HK-2 (cell line): ENCODE measurements at regions not wholly inside any gene's neighbourhood (a gene's known extent, or its start where the extent isn't known, plus 50 kb on each side); places are given as distances from the start of the nearest gene placed in this dataset.

Source experiments
- DNase-seq: peaks from one replicate; pipeline ENCODE4 v3.0.0-alpha.2; 2018; ENCODE audit not compliant: unreplicated experiment

DNA sequence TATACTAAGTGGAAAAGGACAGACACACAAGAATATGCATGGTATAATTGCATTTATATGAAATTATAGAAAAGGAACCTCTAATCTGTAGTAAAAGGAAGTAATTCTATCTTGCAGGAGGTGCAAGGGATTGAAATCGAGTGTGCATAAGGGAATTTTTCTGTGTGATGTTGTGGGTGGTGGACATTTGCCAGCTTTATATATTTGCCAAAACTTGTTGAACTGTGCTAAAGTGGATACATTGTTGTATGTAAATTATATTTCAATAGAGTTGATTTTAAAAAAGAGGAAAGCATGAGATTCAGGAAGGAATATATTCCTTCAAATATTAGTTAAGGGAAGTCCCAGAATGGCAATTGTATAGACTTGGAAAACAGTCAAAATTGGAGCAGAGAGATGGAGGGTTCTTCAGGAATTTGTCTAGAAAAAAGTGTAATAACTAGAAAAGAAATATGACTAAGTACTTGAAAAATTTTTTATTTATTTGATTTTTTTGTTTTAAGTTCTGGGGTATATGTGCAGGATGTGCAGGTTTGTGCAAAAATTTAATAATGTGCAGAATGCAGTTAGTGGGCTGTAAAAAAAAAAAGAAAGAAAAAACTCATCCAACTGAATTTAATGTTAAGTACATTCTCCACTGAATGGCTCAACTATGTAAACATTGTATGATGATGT lies 96.1 kb downstream of the ARL4A start:
- no peak for DNase-seq

DNA sequence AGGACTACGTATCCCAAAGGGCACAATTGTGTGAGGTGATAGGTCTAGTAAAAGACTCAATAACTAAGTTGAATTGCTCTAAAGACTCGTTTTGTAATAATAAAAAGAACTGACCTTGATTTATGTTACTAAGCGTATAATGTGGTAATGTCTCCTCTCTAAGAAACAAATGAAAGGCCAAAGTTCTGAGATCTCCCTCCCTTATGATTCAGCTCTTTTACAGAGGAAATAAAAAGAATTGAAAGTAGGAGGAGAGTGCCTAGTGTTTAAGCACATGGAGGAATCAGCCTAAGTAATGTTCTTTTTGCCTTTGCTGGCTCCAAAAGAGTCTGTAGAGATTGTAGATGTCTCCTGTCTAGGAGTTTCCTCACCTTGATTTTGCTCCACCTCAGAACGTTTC lies 98.0 kb downstream of the ARL4A start:
- DNase-seq, result no peak

DNA sequence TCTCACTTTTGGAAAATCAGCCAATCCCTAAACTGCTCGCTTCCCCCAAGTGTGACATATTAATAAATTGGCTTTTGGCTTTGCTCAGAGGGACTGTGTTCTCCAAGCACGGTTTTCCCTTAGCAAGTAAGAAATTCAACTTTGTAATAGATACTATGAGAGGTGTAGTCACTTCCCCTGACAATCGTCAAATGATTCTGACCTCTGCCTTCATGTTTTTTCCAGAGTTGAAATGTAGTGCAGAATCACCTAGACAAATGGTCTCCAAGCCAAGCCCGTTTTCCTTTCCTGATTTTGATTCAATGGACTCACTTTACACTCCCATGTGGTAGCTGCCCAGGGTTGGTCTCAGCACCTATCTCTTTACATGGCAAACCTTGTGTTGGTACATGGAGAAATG lies 99.1 kb downstream of the ARL4A start:
- DNase-seq, result no peak

DNA sequence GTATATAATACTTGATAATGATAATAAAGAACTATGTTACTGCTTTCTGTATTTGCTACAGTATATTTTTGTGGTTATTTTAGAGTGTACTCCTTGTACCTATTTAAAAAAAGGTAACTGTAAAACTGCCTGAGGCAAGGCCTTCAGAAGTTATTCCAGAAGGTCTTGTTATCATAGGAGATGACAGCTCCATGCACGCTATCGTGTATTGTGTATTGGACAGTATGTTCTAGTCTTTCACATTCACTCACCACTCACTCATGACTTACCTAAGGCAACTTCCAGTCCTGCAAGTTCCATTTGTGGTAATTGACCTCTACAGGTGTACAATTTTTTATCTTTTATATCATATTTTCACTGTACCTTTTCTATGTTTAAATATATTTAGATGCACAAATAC lies 100.7 kb downstream of the ARL4A start:
- no peak for DNase-seq

DNA sequence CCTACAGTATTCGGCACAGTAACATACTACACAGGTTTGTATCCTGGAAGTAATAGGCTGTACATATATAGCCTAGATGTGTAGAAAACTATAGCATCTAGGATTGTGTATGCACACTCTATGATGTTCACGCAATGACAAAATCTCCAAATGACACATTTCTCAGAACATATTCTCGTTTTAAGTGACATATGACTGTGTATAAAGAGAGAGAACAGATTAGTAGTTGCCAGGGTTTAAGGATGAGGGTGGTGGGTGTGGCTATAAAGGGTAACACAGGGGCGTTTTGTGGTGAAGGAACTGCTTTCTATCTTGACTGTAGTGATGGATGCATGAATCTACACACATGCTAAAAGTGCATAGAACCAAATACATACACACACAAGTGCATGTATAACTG lies 101.2 kb downstream of the ARL4A start:
- no peak for DNase-seq

DNA sequence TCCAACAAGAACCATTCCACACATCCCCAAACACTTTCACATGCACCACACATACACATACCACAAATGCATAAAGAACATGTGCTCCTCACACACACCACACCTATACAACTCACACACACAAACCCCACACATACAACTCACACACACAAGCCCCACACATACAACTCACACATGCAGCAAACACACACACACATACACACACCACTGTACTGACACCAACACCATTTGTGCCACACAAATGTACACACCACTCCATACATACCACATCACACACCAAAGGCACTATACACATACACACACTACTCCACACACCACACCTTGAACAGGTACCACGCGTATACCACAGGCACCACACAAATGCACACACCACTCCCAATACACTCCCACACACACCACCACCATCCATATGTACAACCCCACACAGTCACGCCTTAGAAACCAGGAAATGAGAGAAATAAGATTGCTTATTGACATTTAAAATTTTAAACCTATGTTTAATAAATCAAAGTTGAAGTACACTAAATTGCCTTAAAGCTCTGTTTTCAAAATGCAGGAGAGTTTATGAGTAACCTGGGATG lies 107.4 kb downstream of the ARL4A start:
- DNase-seq, result no peak

DNA sequence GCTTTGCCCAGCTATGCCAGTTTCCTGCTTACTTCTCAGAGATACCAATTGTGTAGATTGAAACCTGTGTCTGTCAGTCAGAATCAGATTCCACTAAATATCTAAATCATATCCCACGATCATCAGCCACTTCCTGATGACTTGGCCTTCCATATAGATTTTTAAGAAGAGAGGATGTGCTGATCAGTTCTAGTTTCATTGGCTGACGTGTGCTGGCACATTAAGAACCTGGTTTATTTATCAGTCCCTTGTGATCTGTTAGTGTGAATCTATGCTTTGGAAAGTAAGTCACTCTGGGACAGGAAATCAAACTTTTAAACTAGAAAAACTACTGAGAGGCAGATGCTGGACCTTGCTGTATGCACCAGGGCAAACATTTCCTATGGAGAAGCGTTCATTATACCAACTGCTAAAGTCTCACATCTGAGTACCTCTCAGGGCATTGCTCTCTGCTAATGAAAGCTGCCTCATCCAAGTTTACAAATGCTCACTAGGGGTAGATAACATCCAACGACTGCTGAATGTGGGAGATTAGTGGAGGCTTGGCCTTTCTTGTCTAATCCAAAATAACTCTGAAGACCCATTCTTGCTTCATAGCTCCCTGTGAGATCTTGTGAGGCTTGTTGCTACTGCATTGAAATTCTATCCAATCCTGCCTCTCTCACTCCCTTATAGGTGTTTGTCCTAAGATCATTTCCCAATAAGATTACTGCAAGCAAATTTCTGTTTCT lies 109.1 kb downstream of the ARL4A start:
- no peak for DNase-seq

DNA sequence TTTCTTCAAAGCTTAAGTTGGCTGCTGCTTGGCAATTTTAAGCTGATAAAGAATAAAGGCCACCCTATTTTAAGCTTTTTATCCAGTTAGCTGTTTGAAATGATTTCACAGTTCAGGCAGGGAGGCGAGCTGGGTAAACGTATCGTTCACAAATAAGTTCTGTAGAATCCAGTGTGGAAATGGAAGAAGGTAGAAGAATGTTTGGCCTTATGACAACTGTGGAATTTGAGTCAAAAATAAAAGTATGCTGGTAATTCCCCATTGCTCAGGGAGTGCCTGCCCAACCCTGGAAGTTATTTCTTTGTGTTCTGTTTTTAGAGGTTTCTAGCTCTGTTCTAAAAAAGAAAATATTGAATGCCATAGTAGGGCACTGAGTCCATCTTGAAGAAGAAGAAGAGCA lies 113.1 kb downstream of the ARL4A start:
- no peak for DNase-seq

DNA sequence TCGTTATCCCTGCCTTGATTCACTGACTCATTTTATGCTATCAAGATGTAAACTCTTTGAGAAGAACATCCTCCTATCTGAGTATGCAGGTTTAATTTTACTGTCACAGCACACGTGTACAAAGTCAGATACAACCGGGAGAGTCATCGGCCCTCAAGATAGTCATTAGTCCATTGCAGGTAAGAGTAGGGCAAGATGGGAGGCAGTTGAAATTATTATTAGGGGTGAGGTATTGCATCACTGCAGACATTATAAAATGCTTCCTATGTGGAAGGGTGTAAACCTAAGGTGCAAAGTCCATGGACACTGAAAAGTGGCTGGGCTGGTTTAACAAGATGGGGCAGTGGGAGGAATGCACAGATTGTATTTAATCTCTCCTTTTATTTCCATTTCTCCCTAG lies 113.7 kb downstream of the ARL4A start:
- no peak for DNase-seq

DNA sequence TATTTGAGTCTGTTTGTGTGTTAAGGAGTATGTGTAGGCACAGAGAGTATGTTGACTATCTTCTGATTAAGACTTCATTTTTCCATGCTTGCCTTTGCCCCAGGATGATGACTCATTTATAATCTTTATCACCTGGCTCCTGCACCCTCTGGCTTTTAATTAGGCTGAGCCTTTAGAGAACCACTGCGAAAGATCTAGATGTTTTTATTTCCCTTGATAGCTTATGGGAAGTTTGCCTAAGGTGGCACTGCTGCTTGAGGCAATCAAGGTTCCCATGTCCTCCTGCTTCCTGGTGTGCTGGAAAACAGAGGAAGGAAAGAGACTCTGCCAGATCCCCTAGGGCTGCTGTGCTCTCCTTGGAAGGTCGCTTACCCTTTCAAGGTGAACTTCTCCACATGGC lies 114.6 kb downstream of the ARL4A start:
- DNase-seq, result no peak

DNA sequence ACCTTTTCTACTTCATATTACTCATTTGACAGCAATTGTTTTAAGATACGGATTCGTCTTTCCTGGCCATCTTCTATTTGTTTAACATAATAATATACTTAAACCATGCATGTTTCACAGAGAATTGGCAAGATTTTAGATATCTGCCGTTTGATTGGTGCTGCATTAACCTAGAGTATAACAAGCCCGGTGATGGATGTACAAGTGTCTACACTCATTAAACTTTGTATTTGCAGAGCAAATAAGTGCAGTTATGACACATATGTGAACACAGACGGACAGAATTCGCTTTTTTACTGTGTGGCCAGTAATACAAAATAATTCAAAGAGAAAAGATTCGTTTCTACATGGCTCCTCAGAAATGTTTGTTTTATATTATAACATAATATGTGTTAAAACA lies 116.1 kb downstream of the ARL4A start:
- DNase-seq, result no peak

DNA sequence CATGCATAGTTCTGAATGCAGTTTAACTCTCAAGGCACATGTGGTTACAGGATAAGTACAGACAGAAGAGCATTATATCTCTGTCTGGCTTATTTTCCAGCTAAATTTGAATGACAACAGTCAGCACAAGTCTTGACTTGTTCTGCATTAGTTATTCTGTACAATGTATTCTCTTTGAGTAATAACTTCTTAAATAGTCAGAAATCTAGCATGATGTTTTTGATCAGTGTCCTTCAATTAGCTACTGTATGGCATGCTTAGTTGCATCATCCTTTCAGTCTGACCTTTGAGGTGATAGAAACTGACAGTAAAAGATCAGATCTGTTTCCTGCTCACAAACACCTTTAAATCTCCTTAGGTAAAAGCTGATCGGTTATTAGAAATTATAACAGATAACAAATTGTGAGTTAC lies 118.1 kb downstream of the ARL4A start:
- no peak for DNase-seq

DNA sequence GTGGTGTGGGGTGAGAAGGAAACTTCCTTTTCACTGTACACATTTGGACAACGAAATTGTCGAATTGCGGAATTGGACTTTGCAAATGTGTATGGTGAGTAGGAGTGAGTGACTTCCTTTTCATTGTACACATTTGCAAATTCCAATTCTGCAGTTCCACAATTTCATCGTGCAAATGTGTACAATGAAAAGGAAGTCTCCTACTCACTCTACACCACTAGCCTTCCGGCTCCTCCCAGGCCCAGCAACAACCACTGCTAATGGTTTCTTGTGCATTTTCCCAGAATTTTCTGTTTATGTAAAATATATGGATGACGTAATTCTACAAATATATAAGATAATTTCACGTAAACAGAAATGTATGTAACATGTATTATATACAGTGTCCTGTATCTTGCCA lies 118.5 kb downstream of the ARL4A start:
- no peak for DNase-seq

DNA sequence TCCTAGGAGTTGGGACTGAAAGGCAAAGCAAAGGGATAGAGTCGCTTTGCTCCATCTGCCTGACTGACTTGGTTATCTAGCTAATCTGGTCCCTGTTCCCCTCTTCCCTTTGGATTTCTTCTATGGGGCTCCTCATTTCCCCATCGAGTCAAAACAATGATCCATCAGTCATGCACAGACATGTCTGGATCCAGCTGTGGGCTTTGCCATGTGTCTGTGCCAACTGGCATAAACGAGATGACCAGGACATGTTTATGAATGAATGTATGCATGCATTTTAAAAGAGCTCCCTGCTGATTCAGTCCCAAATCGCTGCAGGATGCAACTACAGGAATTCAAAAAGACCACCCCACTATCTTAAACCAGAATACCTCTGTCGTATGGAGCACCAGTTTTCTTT lies 122.0 kb downstream of the ARL4A start:
- DNase-seq, result no peak

DNA sequence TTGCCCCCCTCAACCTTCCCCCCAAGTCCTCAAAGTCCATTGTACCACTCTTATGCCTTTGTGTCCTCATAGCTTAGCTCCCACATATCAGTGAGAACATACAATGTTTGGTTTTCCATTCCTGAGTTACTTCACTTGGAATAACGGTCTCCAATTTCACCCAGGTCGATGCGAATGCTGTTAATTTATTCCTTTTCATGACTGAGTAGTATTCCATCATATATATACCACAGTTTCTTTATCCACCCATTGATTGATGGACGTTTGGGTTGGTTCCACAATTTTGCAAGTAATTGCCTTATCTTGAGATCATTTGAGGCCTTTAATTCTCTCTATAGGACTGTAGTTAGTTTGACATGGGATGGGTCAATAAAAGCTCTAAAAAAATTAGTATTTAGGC lies 124.7 kb downstream of the ARL4A start:
- DNase-seq, result no peak

DNA sequence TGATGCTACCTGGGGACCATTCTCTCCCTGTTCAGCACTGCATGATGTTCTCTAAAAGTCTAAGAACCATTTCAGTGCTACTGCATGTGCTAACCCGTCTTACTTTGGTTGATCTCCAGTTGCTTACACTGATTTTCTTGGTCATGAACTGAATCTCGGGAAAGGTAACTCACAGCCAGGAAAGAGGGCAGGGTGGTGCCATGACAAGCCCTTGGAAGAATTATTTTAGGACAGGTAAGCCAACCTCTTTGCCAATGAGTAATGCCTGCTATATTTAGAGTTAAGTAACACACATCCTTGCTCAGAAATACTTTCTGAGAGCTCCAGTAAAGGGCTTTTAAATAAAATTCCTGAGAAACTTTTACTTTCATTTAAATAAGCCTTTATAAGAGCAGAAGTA lies 126.7 kb downstream of the ARL4A start:
- no peak for DNase-seq

DNA sequence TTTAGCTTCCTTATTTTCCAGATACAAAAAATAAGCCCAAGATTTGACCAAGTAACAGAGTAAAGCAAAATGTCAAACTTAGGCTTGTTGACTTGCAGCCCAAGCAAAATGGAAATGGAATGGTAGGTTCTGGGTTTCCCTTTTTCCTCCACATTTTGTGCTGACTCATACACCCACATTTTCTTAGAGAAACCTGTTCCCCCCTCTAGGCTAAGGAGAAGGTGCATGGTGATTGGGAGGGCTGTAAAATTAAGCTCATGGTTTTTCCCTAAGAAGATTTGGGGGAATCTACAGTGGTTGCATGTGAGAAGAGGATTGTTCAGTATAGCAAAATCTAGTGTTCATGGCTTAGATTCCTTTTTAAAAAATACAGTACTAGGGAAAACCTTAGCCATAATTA lies 127.4 kb downstream of the ARL4A start:
- no peak for DNase-seq

DNA sequence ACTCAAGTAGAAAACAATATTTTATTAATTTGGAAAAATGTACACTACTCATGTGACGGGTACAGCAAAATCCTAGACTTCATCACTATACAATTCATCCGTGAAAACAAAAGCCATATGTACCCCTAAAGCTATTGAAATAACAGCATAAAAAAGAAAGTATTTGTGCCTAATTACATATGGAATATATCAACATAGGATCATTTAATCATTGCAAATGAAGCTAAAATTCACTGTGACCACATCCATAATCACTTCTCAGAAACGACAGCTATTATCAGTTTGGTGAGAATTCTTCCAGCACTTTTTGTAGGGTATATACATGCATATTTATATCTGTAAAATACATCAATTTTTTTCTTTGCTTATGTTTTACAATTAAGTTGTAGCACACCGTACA lies 128.0 kb downstream of the ARL4A start:
- no peak for DNase-seq

DNA sequence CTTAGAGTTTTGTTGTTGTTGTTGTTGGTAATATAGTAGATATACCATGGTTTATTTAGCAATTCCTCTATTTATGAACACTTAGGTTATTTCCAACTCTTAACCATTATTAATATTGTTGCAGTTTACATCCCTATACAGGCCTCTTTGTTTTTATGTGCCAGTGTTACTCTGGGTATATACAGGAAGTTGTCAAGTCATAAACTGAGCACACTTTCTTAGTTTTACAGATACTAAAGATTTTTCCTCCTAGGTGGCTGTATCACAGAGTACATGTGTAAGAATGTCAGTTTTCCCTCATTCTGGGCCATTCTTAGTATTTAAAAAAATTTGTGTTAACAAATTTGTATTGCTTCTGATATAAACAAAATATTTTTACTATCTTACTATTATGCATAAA lies 128.4 kb downstream of the ARL4A start:
- no peak for DNase-seq

DNA sequence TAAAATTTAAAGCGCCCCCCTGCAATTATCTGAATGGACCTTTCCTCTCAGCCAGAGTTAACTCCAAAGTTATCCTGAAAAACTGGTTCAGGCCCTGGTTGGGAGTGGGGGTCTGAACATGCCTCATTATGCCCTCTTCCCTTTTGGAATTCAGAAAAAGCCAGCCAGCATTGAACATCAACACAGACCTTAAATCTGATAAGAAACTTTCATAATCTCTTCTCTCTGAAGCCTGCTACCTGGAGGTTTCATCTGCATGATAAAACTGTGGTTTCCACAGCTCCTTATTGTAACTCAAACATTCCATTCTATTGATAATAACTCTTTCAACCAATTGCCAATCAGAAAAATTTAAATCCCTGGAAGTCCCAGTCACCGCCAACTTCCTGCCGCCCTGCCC lies 133.3 kb downstream of the ARL4A start:
- no peak for DNase-seq

DNA sequence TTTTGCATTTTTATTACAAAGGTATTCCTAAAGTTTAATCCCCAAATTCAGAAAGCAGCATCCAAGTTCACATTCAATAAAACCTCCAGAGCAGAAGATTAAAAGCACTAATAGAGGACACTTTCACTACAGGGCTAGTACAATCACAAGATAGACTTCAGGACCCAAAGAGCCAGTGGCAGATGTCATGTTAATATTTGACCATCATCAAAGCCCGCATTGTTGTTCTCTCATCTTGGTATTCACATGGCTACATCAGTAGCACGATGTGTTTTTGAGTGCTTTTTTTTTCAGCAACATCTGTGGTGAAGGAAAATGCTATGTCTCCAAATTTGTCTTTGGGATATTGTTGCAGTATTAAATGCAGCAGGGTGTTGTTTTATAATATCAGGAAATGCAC lies 134.3 kb downstream of the ARL4A start:
- no peak for DNase-seq

DNA sequence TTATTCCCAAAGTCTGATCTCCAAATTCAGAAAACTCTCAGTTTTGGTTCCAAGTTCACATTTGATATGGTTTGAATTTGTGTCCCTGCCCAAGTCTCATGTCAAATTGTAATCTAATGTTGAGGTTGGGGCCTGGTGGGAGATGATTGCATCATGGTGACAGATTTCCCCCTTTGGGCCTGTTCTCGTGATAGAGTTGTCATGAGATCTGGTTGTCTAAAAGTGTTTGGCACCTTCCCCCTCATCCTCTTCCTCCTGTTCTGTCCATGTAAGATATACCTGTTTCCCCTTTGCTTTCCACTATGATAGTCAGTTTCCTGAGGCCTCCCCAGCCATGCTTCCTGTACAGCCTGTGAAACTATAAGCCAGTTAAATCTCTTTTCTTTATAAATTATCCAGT lies 138.6 kb downstream of the ARL4A start:
- no peak for DNase-seq

DNA sequence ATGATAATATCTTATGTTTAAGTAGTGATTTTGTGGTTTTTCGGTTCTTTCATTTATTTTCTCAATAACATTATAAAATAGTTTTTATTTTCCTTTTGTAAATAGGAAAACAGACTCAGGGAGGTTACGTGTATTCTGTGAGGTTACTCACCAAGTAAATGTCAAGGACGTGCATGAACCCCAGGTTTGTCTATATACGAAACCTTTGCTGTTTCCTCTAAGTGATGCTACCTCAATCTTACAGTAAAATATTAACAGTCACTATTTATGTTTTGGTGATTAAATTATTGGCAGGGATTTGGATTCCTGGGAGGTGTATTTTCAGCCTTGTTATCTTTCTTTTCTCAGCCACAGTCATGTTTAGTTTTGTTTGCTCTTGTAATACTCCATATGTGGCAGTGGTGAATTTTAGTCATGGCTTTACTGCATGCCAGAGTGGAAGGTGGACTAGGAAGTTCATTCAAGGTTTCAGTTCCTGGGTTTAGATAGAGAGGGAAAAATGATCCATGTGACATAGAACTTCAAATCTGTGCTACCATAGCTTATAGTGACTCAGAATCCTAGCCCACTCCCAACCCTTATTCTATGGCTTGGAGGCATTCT lies 139.9 kb downstream of the ARL4A start:
- no peak for DNase-seq
